Adrenal gland (tissue), 5 donors: ENCODE measurements at regions not wholly inside any gene's neighbourhood (a gene's known extent, or its start where the extent isn't known, plus 50 kb on each side); places are given as distances from the start of the nearest gene placed in this dataset.

Source experiments
- CTCF ChIP-seq, 6 experiments: fragments of 450-650 bp in 4 of 6; fragments of 200-600 bp in 2 of 6; sonication (generic) in 1 of 6; IDR thresholded peaks; 1 replicate in 5 of 6; 2 replicates in 1 of 6; pipeline versions ENCODE4 v1.5.1 to v1.8.0; 2016 to 2021; ENCODE audit warnings: antibody characterized with exemption in 6 of 6, mild to moderate bottlenecking in 2 of 6, moderate library complexity in 1 of 6
- POLR2A ChIP-seq, 2 donors: fragments of 450-650 bp; IDR thresholded peaks; one replicate each; pipeline ENCODE4 v1.6.1; 2017; ENCODE audit warnings: antibody characterized with exemption in 2 of 2, mild to moderate bottlenecking in 2 of 2, moderate library complexity in 1 of 2
- donor health status: DM: no; HTN: no; CAD: no.

- TF ChIP-seq CTCF (IDR thresholded peaks at IDR 0.05), result no peak
- no peak for TF ChIP-seq POLR2A (IDR thresholded peaks at IDR 0.05)
Measured at GRCh38 chr17:21542070-21542469, 150.3 kb upstream of the KCNJ18 start.
